DOHH2 (cell line): ENCODE measurements at regions not wholly inside any gene's neighbourhood (a gene's known extent, or its start where the extent isn't known, plus 50 kb on each side); places are given as distances from the start of the nearest gene placed in this dataset.

ENCODE experiments used
- CTCF ChIP-seq: fragments of 200-600 bp; sonication (generic); IDR thresholded peaks from one replicate; pipeline ENCODE4 v1.5.1; 2014; ENCODE audit warnings: antibody characterized with exemption, mild to moderate bottlenecking, low read depth, low read length; ENCODE audit not compliant: poor library complexity, severe bottlenecking
- EZH2phosphoT487 ChIP-seq: fragments of 200-600 bp; sonication (generic); IDR thresholded peaks from 2 replicates; pipeline ENCODE4 v1.6.1; 2017; ENCODE audit warnings: borderline replicate concordance, mild to moderate bottlenecking, antibody characterized with exemption, low read length, moderate library complexity, mixed read lengths

DNA sequence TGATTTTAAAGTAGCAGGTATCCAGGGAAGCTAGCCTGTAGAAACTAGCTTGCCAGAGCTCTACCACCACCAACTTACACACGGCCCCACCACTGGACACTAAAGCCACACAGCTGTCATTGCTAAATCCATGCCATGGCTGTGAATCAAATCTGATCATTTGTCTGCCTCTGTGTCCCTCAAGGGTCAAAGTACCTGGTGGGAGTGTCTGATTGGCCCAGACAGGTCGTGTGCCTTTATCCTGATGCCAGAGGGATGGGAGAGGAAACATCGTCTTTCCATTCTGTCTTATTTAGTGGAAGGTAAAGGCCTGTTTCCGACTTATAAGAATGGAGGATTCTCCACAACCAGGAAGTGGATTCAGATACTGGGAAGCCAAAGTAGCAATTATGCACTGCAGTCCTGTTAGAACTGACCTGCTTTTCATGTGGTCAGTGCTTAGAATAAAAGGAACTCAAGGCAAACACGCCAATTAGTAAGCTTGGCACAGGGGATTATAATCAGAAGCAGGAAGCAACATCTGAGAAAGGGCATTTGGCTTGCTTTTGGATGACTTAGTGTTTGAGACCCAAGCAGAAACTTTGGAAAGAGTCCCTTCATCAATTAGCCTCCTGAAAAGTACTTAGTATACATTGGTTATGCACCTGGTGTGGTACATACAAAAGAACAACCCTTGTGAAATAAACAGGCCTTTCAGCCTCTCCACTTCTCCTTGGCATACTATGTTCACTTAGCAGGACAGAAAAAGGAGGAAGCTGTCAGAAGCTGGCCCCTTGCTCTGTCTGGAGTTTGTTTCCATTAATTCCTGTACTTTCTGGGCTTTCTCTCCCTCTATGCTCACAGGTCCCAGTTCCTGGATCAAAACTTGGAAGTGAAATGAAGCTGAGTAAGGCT is 192.4 kb downstream of the NUFIP1 start:
- no peak for TF ChIP-seq CTCF
- TF ChIP-seq EZH2phosphoT487: no peak
